OCI-LY1 (cell line): ENCODE measurements at regions not wholly inside any gene's neighbourhood (a gene's known extent, or its start where the extent isn't known, plus 50 kb on each side); places are given as distances from the start of the nearest gene placed in this dataset.

Experiments used
- EZH2 ChIP-seq: fragments of 200-600 bp; sonication (generic), shearing (Covaris generic); IDR thresholded peaks from 2 replicates; pipeline ENCODE4 v1.8.0; 2017; ENCODE audit warnings: borderline replicate concordance, mixed run types, mild to moderate bottlenecking, antibody characterized with exemption, low read length, moderate library complexity, mixed read lengths
- TF ChIP-seq, protein P1 (sequence below): fragments of 200-600 bp; sonication (generic), shearing (Covaris generic); IDR thresholded peaks from 2 replicates; pipeline ENCODE4 v1.5.1; 2017; ENCODE audit warnings: mild to moderate bottlenecking, antibody characterized with exemption, low read length, moderate library complexity, mixed read lengths

GRCh38 chr15:77688266-77688665 lies 55.6 kb upstream of the LINGO1 start:
- TF ChIP-seq, protein P1, sequence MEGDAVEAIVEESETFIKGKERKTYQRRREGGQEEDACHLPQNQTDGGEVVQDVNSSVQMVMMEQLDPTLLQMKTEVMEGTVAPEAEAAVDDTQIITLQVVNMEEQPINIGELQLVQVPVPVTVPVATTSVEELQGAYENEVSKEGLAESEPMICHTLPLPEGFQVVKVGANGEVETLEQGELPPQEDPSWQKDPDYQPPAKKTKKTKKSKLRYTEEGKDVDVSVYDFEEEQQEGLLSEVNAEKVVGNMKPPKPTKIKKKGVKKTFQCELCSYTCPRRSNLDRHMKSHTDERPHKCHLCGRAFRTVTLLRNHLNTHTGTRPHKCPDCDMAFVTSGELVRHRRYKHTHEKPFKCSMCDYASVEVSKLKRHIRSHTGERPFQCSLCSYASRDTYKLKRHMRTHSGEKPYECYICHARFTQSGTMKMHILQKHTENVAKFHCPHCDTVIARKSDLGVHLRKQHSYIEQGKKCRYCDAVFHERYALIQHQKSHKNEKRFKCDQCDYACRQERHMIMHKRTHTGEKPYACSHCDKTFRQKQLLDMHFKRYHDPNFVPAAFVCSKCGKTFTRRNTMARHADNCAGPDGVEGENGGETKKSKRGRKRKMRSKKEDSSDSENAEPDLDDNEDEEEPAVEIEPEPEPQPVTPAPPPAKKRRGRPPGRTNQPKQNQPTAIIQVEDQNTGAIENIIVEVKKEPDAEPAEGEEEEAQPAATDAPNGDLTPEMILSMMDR = no peak
- TF ChIP-seq EZH2 = no peak
